HFF-Myc (cell line): ENCODE measurements at regions not wholly inside any gene's neighbourhood (a gene's known extent, or its start where the extent isn't known, plus 50 kb on each side); places are given as distances from the start of the nearest gene placed in this dataset.
"Not testable (repeated sequence)": the region's sequence is repeated elsewhere in the genome, so short reads cannot be mapped to it uniquely, and the experiment has no call there.

Experiments
- DNase-seq: peaks from one replicate; pipeline ENCODE4 v3.0.0-alpha.2; 2011; ENCODE audit warnings: low read depth; ENCODE audit errors: extremely low read depth
- H3K4me3 ChIP-seq: replicated peaks from 2 replicates; pipeline ENCODE4 v1.5.1; 2011; ENCODE audit warnings: low read depth, mild to moderate bottlenecking, control low read depth, low read length

DNA sequence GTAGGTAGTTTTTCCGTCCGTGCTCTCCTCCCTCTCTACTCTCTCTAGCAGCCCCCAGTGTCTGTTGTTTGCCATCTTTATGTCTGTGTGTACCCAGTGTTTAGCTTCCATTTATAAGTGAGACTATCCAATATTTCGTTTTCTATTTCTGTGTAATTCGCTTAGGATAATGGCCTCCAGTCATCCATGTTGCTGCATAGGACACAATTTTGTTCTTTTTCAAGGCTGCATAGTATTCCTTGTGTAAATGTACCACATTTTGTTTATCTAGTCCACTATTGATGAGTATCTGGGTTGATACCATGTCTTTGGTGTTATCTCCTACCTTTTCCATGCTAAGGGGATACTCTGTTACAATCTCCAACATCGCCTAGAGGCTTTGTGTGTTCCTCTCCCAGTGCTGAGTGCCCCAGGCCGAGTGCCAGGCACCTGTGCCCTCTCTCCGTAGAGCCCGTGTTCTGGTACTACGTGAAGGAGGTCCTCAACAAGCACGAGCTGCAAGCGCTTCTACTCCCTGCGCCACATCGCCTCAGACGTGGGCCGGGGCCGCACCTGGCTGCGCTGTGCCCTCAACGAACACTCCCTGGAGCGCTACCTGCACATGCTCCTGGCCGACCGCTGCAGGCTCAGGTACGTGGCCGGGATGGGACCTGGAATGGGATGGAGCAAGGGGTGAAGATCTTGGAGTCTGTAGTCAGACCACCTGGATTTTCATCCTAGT lies 51.0 kb downstream of the NPIPB11 start:
- not testable (repeated sequence) for H3K4me3 ChIP-seq, DNase-seq

DNA sequence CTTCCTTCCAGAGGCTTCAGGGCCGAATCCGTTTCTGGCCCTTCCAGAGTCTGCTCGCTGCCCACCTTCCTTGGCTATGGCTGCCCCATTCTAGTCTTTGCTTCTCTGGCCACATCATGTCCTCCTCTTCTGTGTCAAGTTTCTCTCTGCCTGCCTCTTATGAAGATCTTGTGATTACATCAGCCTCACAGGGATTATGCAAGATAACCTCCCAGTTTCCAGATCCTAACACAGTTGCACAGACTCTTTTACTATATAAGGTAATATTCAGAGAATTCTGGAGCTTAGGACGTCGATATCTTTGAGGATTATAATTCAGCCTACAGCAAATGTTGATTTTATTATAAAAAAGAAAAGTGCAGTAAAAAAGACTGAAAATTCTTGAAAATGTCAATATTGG lies 52.1 kb downstream of the NPIPB11 start:
- not testable (repeated sequence) for DNase-seq

GRCh38 chr16:29352617-29352999 lies 53.9 kb downstream of the NPIPB11 start:
- H3K4me3 ChIP-seq, DNase-seq: not testable (repeated sequence)

More for the DNA sequence above, 52.1 kb downstream of the NPIPB11 start:
- not testable (repeated sequence) for H3K4me3 ChIP-seq

DNA sequence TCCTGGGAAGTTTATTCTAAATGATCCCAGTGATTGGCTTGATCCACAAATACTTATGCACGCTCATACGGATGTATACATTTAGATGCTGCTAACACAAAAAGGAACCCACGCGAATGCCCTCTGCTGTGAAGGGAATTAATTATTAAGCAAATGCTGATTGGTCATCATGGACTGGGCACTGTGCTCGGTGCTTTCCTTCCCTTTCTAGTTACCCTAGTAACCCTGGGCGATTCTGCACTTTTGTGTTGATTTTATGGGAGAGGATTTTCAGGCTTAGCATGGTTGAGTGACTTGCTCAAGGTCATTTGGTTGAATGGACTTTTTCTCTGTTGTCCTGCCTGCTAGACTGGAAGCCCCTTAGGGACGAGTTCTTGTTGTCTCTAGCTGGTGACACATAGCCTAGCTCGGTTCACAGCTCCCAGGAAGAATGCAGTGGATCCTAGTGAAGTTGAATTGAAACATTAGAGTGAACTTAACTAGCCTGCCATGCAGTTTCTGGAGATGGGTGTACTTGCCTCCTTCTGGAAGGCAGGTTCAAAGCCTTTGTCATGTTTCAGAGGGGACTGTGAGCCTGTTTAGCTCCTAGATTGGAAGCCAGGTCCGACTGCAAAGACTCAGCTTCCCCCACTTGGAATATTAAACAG lies 54.4 kb downstream of the NPIPB11 start:
- not testable (repeated sequence) for DNase-seq, H3K4me3 ChIP-seq

GRCh38 chr16:29351271-29351969 lies 55.1 kb downstream of the NPIPB11 start:
- DNase-seq, H3K4me3 ChIP-seq: not testable (repeated sequence)

GRCh38 chr16:29349966-29350365 lies 56.5 kb downstream of the NPIPB11 start:
- DNase-seq = peak; percentile 79
- H3K4me3 ChIP-seq = not testable (repeated sequence)

DNA sequence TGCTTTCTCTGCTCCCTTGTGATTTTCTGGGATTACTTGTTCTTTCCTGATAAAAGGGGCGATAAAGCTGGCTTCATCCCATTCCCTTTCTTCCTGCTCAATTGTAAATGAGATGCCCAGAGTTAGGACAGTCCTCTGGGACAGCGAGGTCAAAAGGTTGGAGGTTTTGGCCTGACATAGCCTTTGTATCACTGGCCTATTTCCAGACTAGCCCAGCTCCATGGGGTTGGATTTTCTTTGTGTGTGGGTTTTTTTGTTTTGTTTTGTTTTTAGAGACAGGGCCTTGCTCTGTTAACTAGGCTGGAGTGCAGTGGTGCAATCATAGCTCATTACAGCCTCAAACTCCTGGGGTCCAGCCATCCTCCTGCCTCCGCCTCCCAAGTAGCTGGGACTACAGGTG lies 57.8 kb downstream of the NPIPB11 start:
- DNase-seq, H3K4me3 ChIP-seq: not testable (repeated sequence)

DNA sequence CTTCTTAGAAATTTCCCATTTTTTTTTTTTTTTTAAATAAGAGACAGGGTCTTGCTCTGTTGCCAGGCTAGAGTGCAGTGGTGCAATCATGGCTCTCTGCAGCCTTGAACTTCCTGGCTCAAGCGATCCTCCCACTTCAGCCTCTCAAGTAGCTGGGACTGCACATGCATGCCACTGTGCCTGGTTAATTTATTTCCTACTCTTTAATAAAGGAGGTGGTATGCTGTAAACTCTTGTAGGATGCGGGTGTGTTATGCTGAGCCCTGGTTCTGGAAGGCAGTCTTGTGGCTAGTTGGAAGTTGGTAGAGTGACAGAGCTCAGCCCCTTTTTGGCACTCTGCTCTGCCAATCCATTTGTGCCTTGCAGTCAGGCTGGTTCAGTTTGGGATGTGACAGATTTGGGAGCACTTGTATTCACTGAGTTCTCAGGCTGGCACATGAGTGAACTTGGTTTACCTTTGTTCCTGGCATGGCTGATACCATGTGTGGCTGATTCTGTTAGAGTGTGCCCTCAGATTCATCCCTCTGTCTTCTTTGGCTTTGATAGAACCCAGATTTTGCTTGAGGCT lies 58.3 kb downstream of the NPIPB11 start:
- H3K4me3 ChIP-seq, DNase-seq: not testable (repeated sequence)

GRCh38 chr16:29346796-29347580 lies 59.5 kb downstream of the NPIPB11 start:
- DNase-seq, H3K4me3 ChIP-seq: not testable (repeated sequence)

- DNase-seq, H3K4me3 ChIP-seq: not testable (repeated sequence)
These were observed 60.3 kb downstream of the NPIPB11 start for GRCh38 chr16:29346203-29346602.

DNA sequence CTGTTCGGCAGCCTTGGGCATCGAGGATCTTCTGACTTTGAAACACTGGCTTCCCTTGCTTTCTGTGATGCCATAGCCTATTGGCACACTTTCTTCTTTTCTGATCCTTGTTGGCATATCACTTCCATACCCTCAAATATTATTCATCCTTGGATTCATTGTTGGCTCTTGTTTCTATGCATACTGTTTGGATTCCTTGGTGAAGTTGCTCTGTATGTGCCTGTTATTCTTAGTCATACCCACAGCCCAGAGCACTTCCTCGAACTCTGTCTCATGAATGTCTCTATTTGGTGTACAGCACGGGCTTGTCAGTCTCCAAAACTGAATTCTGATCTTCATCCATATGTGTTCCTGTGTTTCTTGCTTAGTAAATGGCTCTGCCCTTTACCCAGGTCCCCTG lies 63.6 kb downstream of the NPIPB11 start:
- DNase-seq, H3K4me3 ChIP-seq: not testable (repeated sequence)

DNA sequence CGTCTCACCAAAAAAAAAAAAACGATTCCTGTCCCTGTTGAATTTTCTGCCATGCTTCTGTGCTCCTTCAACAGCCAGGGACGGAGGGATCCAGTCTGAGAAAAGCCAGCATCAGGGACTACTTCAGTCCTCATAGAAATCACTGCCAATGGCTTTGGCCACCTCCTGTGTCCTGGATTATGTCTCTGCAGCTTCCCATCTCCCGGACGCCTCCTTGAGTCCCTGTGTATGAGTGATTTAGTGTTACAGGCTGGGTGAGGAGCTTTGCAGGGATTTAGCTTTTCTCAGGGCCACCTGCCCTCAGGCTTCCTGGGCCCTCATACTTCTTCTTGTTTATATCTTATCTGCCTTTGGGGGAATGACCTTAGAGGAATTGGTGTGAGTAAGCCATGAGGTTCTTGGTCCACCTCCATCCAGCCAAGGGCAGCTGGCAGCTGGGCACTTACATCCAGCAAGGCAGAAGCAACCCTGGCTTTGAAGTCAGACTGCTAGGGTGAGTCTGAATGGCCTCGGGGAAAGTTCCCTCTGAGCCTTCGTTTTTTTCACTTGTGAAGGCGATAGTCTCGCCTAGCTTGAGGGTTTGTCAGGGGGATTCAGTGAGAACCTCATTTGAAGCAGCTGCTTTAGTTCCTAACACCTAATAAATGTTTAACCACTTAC lies 65.6 kb downstream of the NPIPB11 start:
- not testable (repeated sequence) for H3K4me3 ChIP-seq

GRCh38 chr16:29340235-29340634 lies 66.3 kb downstream of the NPIPB11 start:
- H3K4me3 ChIP-seq, DNase-seq: not testable (repeated sequence)

More for the DNA sequence above, 65.6 kb downstream of the NPIPB11 start:
- DNase-seq = not testable (repeated sequence)

DNA sequence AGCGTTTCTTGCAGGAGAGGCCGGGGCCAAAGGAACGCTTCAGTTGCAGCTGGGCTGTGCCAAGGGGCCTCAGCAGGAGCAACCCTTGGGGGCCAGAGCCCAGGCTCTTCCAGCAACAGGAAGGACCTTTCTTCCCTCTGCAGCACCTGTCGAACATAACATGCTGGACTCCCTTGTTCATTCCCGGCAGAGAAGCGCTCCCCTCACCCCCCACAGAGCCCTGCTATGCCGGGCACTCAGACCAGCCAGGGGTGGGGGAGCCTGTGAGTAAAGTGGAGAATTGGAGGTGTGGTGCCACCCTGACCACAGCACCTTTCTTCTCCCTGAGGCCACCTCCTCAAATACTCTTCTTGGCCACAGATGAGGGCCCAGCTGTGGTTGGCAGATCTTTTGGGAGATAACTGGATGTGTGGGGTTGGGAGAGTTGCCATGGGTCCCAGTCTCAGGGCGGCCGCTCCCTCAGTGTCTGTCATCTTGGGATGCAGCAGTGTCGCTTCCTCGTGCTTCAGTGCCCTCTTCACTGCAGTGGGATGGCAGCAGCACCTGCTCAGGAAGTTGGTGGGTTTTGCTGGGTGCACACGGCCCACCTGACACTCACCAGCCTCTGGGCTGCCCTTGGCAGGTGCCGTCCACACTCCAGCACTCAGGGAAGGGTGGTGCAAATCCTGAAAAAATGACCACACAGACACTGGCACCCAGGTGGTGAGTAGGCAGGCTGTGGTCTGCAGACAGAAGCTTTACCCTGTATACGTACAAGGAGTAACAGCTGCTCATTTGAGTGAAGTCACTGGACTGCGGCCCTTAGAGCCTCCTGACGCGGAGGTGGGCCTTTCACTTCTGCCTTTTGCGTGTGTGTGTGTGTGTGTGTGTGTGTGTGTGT lies 67.5 kb downstream of the NPIPB11 start:
- not testable (repeated sequence) for DNase-seq, H3K4me3 ChIP-seq

DNA sequence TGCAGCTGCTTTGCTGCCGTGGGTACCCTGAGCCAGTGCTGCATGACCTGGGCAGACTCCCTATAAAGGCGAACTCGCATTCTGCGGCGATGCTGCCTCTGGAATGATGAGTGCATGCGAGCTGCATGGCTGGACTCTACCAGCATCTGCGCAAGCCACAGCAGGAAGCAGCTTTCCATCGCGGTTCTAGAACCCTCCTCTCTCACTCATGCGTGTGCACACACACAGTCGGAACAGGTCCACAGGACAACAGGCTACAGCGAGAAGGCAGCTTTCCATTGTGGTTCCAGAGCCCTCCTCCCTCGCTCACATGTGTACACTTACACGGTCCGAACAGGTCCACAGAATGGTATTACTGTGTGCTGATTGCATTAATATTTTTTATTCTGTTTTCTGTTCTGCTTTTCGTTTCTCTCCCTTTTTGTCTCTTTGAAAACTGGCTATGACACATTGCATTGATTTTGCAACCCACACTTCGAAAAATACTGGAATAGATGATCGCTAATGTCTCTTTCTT lies 69.1 kb downstream of the NPIPB11 start:
- DNase-seq, H3K4me3 ChIP-seq: not testable (repeated sequence)

- not testable (repeated sequence) for H3K4me3 ChIP-seq
These were observed 71.0 kb downstream of the NPIPB11 start for GRCh38 chr16:29335549-29335846.

More at GRCh38 chr16:29335549-29335846, 71.0 kb downstream of the NPIPB11 start:
- not testable (repeated sequence) for DNase-seq
